NCI-H146 (cell line): ENCODE measurements at regions not wholly inside any gene's neighbourhood (a gene's known extent, or its start where the extent isn't known, plus 50 kb on each side); places are given as distances from the start of the nearest gene placed in this dataset.

Source experiments
- DNase-seq: peaks from one replicate; lab custom pipeline; 2025; lab: John Stamatoyannopoulos, UW

GRCh38 chr20:11721411-11721810, 196.3 kb upstream of the BTBD3 start:
- DNase-seq: no peak

- DNase-seq: no peak
Measured at GRCh38 chr20:11724097-11724496, 193.6 kb upstream of the BTBD3 start.

GRCh38 chr20:11726026-11726425, 191.7 kb upstream of the BTBD3 start:
- peak; percentile 22 for DNase-seq

GRCh38 chr20:11727708-11728107, 190.0 kb upstream of the BTBD3 start:
- no peak for DNase-seq

GRCh38 chr20:11728937-11729336, 188.8 kb upstream of the BTBD3 start:
- DNase-seq: no peak

GRCh38 chr20:11729806-11730205, 187.9 kb upstream of the BTBD3 start:
- no peak for DNase-seq

- DNase-seq: peak; percentile 36
Measured at GRCh38 chr20:11734431-11734830, 183.3 kb upstream of the BTBD3 start.

GRCh38 chr20:11738852-11739251, 178.8 kb upstream of the BTBD3 start:
- DNase-seq: no peak

- no peak for DNase-seq
Measured at GRCh38 chr20:11740975-11741374, 176.7 kb upstream of the BTBD3 start.

- DNase-seq: no peak
Measured at GRCh38 chr20:11745145-11745544, 172.5 kb upstream of the BTBD3 start.

- DNase-seq: no peak
Measured at GRCh38 chr20:11748436-11748835, 169.3 kb upstream of the BTBD3 start.

- DNase-seq: no peak
Measured at GRCh38 chr20:11752336-11752735, 165.4 kb upstream of the BTBD3 start.

- no peak for DNase-seq
Measured at GRCh38 chr20:11753155-11753554, 164.5 kb upstream of the BTBD3 start.

GRCh38 chr20:11754451-11754850, 163.2 kb upstream of the BTBD3 start:
- peak; percentile 66 for DNase-seq

GRCh38 chr20:11755071-11755841, 162.4 kb upstream of the BTBD3 start:
- DNase-seq: peak; percentile 54

- no peak for DNase-seq
Measured at GRCh38 chr20:11761497-11761896, 156.2 kb upstream of the BTBD3 start.

- DNase-seq: peak; percentile 14
Measured at GRCh38 chr20:11766961-11767360, 150.7 kb upstream of the BTBD3 start.

- DNase-seq: no peak
Measured at GRCh38 chr20:11769825-11770224, 147.9 kb upstream of the BTBD3 start.

GRCh38 chr20:11772226-11772730, 145.4 kb upstream of the BTBD3 start:
- no peak for DNase-seq

- DNase-seq: no peak
Measured at GRCh38 chr20:11776687-11777086, 141.0 kb upstream of the BTBD3 start.

- peak; percentile 46 for DNase-seq
Measured at GRCh38 chr20:11777387-11778205, 140.1 kb upstream of the BTBD3 start.

- DNase-seq: no peak
Measured at GRCh38 chr20:11778206-11778570, 139.5 kb upstream of the BTBD3 start.

GRCh38 chr20:11780765-11781369, 136.8 kb upstream of the BTBD3 start:
- DNase-seq: no peak
